Activated CD8-positive, alpha-beta memory T cell treated with anti-CD3 and anti-CD28 coated beads for 1 hour (primary cell): ENCODE measurements at regions not wholly inside any gene's neighbourhood (a gene's known extent, or its start where the extent isn't known, plus 50 kb on each side); places are given as distances from the start of the nearest gene placed in this dataset.

Experiments
- DNase-seq, 2 donors: peaks; one replicate each; pipeline ENCODE4 v3.0.0-alpha.2; 2020; ENCODE audit warnings: low read depth in 1 of 2; ENCODE audit errors: extremely low read depth in 1 of 2

DNA sequence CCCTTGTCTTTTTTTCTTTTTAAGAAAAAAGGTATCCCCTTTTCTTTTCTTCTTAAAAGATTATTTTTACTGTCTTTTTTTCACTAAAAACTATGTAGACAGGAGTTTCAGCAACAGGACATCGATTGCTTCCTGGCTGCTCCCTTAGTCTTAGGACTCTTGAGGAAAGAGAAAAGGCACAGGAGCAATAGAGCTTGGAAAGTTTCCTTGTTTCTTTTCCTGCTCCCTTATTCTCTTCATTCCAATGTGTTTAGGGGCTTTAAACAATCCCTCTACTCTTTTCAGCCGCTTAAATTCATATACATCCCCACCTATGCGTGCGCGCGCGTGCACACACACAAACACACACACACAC is 182.2 kb upstream of the FOXN2 start:
- DNase-seq = no peak

DNA sequence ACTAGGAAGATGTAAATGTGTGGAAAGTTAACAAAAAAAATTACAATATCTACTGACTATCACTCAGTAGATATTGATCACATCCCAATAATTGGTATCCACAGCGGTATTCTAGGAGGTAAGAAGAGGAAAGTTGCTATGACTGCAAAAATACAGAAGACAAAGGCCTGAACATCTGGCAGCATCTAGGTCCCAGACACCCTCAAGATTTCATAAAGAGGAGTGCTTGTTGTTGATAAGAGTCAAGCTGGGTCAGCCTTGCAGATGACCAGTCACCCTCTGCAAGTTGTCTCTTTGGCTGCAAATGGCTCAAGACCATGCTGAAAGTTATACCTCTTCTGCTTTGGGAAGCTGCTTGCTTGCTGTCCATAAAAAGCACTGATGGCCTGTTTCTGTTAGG is 179.8 kb upstream of the FOXN2 start:
- no peak for DNase-seq

DNA sequence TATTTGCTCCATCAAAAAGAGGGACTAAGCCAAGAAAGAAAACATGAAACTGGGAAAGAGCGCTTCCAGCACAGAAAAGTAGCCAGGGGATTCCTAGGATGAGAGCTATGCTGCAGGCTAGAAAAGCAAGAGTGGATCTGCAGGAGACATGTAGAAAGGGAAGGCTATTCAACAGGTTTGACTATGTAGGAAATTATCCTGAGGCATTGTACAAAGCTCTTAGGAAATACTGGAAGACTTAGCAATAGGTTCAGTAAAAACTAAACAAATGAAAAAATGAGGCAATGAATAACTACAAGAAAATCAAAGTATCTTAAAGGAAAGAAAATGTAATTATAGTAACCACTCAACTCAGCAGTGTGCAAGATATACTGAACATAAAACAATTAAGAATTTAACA is 178.7 kb upstream of the FOXN2 start:
- no peak for DNase-seq

DNA sequence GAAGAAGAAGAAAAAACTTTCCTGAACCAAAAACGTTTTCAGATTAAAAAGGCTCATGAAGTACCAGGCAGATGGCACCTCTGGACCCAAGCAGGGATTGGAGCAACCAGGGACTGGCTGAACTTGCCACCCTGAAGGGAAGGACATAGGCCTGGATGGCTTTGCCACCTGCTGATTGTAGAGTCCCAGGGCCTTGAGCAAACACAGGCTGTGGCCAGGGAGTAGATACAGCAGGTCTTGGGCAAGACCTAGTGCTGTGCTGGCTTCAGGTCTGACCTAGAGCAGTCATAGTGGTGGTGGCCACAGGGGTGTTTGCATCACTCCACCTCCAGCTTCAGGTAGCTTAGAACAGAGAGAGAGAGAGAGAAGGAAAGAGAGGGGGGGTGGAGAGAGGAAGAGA is 176.7 kb upstream of the FOXN2 start:
- DNase-seq = no peak

DNA sequence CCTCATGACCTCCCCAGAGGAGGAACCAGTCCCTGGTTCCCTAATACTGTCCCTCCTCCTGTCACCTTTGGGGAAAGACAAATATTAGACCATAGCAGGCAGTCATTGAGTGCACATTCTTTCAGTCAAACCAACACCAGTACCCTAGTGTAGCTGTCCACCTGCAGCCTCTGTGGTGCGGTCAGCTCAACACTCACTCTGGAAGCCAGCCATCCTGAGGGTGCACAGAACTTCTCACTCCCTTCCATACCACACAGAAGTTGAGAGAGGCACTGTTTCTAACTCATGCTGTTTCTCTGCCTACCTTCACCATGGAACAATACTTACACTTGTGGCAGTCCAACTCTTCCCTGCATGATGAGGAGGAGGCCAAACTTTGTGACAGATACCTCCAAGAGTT is 175.6 kb upstream of the FOXN2 start:
- DNase-seq = no peak

DNA sequence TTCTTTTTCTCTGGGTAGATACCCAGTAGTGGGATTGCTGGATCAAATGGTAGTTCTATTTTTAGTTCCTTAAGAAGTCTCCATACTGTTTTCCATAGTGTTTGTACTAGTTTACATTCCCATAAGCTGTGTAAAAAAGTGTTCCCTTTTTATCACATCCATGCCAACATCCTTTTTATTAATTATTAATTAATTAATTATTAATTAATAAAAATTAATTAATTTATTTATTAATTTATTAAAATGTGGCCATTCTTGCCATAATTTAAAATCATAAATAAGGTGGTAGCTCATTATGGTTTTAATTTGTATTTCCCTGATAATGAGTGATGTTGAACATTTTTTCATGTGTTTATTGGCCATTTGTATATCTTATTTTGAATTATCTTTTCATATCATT is 173.9 kb upstream of the FOXN2 start:
- no peak for DNase-seq

DNA sequence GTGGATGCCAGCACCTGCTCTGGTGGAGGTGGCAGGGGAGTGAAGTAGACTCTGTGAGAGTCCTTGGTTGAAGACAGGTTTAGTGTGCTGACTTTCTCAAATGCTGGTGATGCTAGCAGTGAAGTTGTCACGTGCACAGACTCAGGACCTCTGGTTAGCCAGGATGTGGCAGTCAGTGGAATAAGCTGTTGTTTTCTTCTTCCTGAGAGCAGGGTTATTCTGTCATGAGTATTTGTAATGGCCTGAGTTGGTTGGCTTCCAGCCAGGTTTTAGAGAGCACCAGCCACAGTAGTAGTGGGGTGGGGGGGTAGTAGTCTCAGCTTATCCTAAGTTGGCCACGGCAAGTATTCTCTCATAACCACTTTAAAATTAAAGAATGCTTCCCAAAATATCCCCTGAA is 169.7 kb upstream of the FOXN2 start:
- DNase-seq = no peak

DNA sequence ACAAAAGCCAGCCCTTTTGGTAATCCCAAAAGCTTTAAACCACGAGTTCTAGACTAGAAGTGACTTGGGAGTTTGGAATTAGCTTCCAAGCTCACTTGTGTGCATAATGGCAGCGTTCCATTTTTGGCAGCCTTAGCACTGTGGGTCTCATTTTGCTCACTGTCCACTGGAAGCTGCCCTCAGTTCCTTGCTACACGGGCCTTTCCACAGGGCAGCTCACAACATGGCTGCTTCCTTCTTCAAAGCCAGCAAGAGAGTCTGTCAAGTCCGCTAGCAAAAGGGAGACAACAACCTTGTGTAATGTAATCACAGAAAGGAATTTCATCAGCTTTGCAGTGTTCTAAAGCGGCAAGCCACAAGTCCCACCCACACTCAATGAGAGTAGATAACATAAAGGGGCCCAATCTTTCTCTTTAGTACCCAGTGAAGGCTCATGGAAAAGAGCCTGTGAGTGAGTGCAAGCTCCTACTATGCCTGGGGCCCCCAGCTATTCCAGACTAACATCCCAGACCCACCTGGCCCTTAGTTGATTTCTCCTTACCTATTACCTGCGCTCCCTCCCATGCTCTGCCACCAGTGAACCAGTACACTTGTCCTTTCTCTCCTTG is 168.5 kb upstream of the FOXN2 start:
- no peak for DNase-seq

DNA sequence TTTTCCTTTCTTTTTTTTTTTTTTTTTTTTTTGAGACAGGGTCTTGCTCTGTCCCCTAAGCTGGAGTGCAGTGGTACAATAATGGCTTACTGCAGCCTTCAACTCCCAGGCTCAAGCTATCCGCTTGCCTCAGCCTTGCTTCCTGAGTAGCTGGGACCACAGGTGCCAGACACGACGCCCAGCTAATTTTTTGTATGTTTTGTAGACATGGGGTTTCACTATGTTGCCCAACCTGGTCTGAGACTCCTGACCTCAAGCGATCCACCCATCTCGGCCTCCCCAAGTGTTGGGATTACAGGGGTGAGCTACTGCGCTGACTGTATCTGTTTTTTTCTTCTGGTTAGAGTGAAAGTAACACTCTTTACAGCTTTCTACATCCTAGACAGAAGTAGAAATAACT is 167.9 kb upstream of the FOXN2 start:
- DNase-seq = no peak

DNA sequence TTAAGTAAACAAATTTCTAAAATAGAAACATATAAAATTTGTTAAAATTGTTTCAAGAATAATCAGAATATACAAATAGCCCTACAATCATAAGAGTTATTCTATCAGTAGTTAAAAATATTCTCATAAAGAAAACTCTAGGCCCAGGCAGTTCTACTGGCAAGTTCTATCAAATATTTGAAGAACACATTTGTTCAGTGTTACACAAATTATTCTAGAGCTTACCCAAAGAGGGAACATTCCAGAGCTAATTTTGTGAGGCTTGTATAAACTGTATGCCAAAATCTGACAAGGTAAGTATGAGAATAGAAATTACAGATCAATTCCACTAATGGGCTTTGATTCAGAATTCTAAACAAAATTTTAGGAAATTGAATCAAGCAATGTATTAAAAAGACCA is 166.8 kb upstream of the FOXN2 start:
- no peak for DNase-seq

DNA sequence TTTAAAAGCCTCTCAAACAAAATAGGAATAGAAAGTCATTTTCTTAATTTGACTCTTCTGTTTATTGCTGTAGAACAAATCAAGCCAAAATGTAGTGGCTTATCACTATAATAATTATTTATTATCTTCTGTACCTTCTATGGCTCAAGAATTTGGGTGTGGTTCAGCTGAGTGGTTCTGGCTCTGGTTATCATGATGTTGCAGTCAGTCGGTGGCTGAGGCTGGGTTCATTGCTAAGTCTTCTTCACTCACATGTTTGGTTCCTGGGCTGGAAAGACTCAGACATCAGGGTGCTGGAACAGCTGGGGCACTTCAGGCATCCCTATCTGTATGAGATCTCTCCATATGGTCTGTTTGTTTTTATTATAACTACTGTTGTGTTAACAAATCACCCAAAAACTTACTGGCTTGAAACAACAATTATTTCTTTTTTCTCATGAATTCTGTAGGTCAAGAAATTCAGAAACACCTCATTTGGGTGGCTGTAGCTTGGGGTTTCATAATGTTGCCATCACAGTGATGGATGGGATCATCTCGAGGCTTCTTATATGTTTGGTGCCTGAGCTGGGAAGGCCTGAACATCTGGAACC is 165.5 kb upstream of the FOXN2 start:
- no peak for DNase-seq

DNA sequence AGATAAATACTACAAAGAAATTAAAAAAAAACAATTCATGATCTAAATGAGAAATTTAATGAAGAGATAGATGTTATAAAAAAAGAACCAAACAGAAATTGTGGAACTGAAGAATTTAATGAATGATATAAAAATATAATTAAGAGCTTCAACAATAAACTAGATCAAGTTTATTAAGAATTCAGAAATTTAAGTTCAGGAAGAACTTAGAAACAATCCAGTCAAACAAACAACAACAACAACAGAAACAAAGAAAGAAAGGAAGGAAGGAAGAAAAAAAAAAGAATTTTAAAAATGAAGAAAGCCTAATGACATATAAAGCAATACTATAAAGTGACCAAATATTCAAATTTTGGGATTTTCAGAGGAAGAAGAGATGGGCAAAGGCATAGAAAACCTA is 157.3 kb upstream of the FOXN2 start:
- DNase-seq = no peak

DNA sequence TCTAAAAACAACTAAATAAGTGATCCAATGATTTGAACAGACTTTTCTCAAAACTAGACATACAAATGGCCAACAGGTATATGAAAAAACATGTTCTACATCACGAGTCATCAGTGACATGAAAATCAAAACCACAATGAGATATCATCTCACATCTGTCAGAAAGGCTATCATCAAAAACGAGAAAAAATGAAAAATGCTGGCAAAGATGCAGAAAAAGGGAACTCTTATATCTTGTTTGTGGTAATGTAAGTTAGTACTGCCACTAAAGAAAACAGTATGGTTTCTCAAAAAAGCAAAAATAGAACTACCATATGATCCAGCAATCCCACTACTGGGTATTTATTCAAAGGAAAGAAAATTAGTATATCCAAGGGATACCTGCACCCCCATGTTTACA is 152.9 kb upstream of the FOXN2 start:
- no peak for DNase-seq

DNA sequence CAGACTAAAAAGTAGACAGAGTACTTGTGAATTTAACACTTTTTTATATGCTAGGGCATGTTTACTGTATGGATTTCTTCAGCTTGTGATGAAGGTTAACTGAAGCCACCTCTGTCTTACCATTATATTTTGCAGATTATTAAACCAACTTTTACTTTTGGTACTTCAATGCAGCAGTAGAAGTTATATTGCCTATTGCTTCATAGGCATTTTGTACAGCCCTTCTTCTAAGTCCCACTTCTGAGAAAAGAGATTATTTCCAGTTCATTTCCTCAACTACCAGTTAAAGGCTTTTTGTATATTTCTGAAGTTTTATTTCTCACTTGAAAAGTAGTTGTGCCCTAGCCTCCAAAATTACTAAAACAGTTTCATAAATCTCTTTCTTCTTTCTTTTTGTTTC is 151.7 kb upstream of the FOXN2 start:
- no peak for DNase-seq

DNA sequence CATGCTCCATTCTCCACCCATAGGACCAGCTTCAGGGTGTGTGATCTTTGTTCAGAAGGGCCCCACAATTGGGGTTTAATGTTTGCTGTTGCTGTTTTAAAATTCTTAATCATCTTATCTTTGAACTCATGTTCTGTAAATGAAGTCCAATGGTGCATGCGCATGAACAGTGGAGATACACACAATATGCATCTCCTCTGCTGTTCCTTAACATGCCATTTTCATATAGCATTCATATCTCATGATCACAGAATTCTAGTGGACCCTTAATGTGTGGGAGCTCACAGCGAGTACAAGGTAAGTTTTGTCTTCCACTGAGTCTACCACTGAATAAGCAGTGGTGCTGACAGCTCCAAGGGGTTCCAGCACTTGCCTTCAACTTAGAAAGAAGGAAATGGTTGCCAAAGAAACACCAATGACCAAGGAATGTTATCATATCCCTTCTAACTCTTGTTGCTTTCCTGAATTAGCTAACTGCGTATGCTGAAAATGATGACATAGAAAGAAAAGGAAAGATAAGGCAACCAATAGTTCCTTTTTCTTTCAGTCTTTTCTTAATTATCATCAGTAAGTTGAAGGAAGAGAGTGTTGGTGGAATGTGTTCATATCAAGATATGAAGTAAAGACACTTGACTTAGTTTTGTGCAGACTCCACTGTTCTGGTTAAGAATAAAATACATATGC is 149.3 kb upstream of the FOXN2 start:
- DNase-seq = no peak

DNA sequence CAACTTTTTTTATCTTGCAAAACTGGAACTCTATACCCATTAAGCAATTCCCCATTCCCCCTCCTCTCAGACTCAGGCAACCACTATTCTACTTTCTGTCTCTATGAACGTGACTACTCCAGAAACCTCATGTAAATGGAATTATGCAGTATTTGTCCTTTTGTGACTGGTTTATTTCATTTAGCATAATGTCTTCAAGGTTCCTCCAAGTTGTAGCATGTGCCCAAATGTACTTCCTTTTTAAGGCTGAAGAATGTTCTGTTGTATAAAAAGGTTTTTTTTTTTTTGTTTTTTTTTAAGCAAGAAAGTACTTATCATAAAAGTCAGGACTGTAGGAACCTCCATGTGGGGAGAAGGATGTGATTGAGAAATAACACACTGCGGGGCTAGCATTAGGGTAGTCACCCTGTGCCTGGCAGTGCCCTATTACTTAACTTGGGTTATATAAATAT is 145.3 kb upstream of the FOXN2 start:
- no peak for DNase-seq

DNA sequence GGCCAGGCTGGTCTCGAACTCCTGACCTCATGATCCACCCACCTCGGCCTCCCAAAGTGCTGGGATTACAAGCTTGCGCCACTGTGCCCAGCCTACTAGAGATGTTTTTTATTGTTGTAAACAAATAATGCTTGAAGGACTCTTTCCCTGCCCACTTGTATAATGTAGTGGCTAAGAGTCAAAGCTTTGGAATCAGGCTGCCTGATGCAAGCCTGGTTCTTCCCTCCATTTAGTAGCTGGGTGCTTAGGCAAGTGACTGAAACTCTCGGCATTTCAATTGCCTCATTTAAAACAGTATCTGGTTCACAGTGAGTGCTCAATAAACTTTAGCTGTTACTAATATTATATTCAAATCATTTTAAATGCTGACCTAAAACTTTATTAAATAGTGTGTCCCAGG is 144.2 kb upstream of the FOXN2 start:
- no peak for DNase-seq

DNA sequence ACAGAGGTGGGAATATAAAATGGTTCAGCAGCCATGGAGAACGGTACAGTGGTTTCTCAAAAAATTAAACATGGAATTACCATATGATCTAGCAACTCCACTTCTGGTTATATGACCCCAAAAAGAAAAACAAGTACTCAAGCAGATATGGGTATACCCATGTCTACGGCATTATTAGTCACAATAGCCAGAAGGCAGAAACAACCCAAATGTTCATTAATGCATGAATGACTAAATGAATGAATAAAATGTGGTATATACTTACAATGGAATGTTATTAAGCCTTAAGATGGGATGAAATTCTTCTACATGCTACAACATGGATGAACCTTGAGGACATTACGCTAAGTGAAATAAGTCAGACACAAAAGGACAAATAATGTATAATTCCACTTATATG is 141.3 kb upstream of the FOXN2 start:
- no peak for DNase-seq

DNA sequence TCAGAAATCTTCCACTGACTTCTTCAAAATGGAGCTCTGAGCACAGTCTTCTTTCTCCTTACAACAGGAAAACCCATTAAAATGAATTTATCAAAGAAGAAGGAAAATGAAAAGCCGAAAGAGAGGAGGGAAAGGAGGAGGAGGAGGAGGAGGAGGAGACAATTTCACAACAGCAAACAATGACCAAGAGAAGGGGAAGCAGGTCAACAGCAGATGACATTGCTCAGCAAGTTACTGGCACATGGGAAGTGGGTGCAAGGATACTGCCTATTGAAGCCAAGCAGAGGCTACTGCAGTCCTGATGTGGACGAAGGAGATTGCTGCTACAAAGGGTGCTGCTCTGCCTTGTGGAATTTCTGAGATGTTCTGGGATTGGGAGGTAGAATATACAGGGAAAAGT is 140.0 kb upstream of the FOXN2 start:
- no peak for DNase-seq

DNA sequence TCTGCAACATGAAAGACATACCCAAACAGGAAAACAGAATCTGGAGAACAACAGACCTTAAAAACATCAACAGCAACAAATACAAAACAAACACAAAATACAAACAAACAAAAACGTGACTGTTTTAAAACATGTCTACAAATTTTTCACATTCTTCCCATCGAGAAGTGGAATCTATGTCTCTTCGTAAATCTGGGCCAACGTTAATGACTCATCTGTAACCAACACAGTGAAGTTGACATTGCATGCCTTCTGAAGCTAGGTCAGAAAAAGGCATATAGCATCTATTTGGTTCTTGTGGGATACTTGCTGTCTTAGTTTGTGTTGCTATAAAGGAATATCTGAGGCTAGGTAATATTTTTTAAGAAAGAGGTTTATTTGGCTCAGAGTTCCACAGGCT is 139.2 kb upstream of the FOXN2 start:
- DNase-seq = no peak

DNA sequence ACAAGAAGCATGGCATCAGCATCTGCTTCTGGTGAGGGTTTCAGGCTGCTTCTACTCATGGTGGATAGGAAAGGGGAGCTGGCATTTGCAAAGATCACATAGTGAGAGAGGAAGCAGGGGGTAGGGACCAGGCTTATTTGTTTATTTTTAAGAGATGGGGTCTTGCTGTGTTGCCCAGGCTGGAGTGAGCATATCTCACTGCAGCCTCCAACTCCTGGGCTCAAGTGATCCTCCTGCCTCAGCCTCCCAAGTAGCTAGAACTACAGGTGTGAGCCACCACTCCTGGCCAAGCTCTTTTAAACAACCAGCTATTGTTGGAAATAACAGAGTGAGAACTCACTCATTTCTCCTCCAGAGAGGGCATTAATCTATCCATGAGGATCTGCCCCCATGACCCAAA is 138.8 kb upstream of the FOXN2 start:
- DNase-seq = no peak

DNA sequence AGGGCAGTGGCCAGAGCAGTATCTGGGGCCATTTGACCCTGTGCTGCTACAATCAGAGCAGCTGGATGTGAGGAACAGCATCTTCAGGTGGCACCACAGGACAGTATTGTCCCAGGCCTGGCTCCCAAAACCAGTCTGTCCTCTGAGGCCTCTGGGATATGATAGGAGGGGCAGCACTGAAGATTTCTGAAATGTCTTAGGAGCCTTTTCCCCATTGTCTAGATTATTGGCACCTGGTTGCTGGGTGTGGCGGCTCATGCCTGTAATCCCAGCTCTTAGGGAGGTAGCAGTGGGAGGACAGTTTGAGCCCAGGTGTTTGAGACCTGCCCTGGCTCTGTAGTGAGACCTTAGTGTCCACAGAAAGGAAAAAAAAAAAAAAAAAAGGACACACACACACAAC is 137.6 kb upstream of the FOXN2 start:
- DNase-seq = no peak

DNA sequence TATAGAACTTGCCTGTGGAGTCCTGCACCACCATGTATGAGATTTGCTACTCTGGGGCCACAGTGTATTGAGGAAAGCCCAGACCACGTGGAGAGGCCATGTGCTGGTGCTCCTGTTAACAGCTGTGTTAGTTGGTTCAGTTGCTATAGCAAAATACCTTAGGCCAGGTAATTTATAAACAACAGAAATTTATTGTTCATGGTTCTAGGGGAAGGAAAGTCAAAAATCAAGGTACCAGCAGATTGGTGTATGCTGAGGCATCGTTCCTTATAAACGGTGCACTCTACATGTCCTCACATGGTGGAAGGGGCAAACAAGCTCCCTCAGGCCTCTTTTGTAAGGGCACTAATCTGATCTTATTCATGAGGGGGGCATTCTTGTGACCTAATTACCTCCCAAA is 135.9 kb upstream of the FOXN2 start:
- no peak for DNase-seq
